HCT116 (cell line): ENCODE measurements at regions not wholly inside any gene's neighbourhood (a gene's known extent, or its start where the extent isn't known, plus 50 kb on each side); places are given as distances from the start of the nearest gene placed in this dataset.

ENCODE experiments used
- ATAC-seq: fragments of 200-7000 bp; cut with Tn5 transposase; 2 replicates; pipeline ENCODE4 v1.9.1; 2020; ENCODE audit warnings: mild to moderate bottlenecking, moderate library complexity
- BruUV-seq: library from RNA; stranded (reverse); fragments of 400-500 nt; replicated peaks from 2 replicates; lab custom pipeline; 2021; lab: Mats Ljungman, UMichigan
- CTCF ChIA-PET: fragments of 300-600 bp; sonication (Branson Sonifier 250); formaldehyde crosslinking; loops from one replicate; lab custom pipeline; 2021; ENCODE audit warnings: antibody characterized with exemption; lab: Charles Lee
- POLR2A ChIA-PET: fragments of 300-600, 350-600 bp; sonication (Branson Sonifier 250); formaldehyde crosslinking; loops from one replicate; lab custom pipeline; 2021; ENCODE audit warnings: antibody characterized with exemption; lab: Charles Lee
- RAD21 ChIA-PET, 2 experiments: fragments of 300-600 bp; sonication (Branson Sonifier 250); formaldehyde crosslinking; loops; one replicate each; lab custom pipeline; 2023; ENCODE audit warnings: low total read pairs in 2 of 2; ENCODE audit not compliant: uncharacterized antibody in 2 of 2, unreplicated experiment in 2 of 2, low non-redundant PET in 1 of 2; lab: Charles Lee
- DNase-seq: peaks from one replicate; pipeline ENCODE4 v3.0.0-alpha.2; 2010; ENCODE audit warnings: low read depth, low spot score
- H2AFZ ChIP-seq: fragments of 200-600 bp; shearing (Covaris generic), sonication (generic); 2 replicates; pipeline ENCODE4 v1.6.1; 2017; ENCODE audit warnings: low read depth, mixed run types, mixed read lengths, antibody characterized with exemption, low read length; ENCODE audit not compliant: poor library complexity, severe bottlenecking
- H3K27ac ChIP-seq: 2 replicates; pipeline ENCODE4 v1.5.1; 2012; ENCODE audit warnings: low read depth, low read length
- H3K27me3 ChIP-seq: fragments of 200-600 bp; sonication (generic); 2 replicates; pipeline ENCODE4 v1.6.1; 2016; ENCODE audit warnings: mixed run types, low read length, mixed read lengths; ENCODE audit not compliant: insufficient read depth
- H3K36me3 ChIP-seq, 2 experiments: fragments of 200-500 bp in 1 of 2; fragments of 200-600 bp in 1 of 2; sonication (Bioruptor generic) in 1 of 2; sonication (generic) in 1 of 2; 2 replicates each; pipeline versions ENCODE4 v1.5.1 to v1.6.1; 2014 to 2016; ENCODE audit warnings: low read length in 2 of 2, inconsistent platforms in 1 of 2, mixed read lengths in 1 of 2, mixed run types in 1 of 2; ENCODE audit not compliant: insufficient read depth in 2 of 2, control insufficient read depth in 1 of 2
- H3K4me1 ChIP-seq, 2 experiments: fragments of 200-600 bp in 1 of 2; sonication (generic) in 1 of 2; 2 replicates each; pipeline versions ENCODE4 v1.5.1 to v1.6.1; 2012 to 2017; ENCODE audit warnings: low read length in 2 of 2, inconsistent platforms in 1 of 2, mild to moderate bottlenecking in 1 of 2, mixed read lengths in 1 of 2, mixed run types in 1 of 2, moderate library complexity in 1 of 2; ENCODE audit not compliant: insufficient read depth in 2 of 2, control insufficient read depth in 1 of 2
- H3K4me2 ChIP-seq: fragments of 200-600 bp; sonication (generic); 2 replicates; pipeline ENCODE4 v1.6.1; 2017; ENCODE audit warnings: mixed run types, low read length, mixed read lengths
- H3K4me3 ChIP-seq, 2 experiments: fragments of 200-600 bp in 1 of 2; sonication (generic) in 1 of 2; replicated peaks in 1 of 2; 2 replicates each; pipeline ENCODE4 v1.5.1; 2011 to 2016; ENCODE audit warnings: low read length in 2 of 2, control low read depth in 1 of 2, low read depth in 1 of 2, mild to moderate bottlenecking in 1 of 2, mixed read lengths in 1 of 2, mixed run types in 1 of 2
- H3K79me2 ChIP-seq: fragments of 200-600 bp; sonication (generic); 2 replicates; pipeline ENCODE4 v1.6.1; 2017; ENCODE audit warnings: mild to moderate bottlenecking, mixed run types, low read length, moderate library complexity, mixed read lengths; ENCODE audit not compliant: insufficient read depth
- H3K9ac ChIP-seq: fragments of 200-600 bp; sonication (generic); 2 replicates; pipeline ENCODE4 v1.6.1; 2016; ENCODE audit warnings: low read length, mixed read lengths
- H3K9me2 ChIP-seq: fragments of 200-600 bp; sonication (generic), shearing (Covaris generic); 2 replicates; pipeline ENCODE4 v1.6.1; 2017; ENCODE audit warnings: mixed run types, mild to moderate bottlenecking, moderate library complexity; ENCODE audit not compliant: insufficient read depth
- H3K9me3 ChIP-seq, 2 experiments: fragments of 200-500 bp in 1 of 2; fragments of 200-600 bp in 1 of 2; sonication (Bioruptor generic) in 1 of 2; sonication (generic) in 1 of 2; 2 replicates each; pipeline ENCODE4 v1.6.1; 2014 to 2017; ENCODE audit warnings: low read length in 2 of 2, mixed read lengths in 2 of 2, inconsistent platforms in 1 of 2, low read depth in 1 of 2, mild to moderate bottlenecking in 1 of 2, mixed run types in 1 of 2, moderate library complexity in 1 of 2; ENCODE audit not compliant: control insufficient read depth in 1 of 2, insufficient read depth in 1 of 2
- H4K20me1 ChIP-seq: fragments of 200-600 bp; sonication (generic), shearing (Covaris generic); 2 replicates; pipeline ENCODE4 v1.6.1; 2017; ENCODE audit warnings: mixed run types, mild to moderate bottlenecking, moderate library complexity; ENCODE audit not compliant: insufficient read depth
- ATF3 ChIP-seq: IDR thresholded peaks from 2 replicates; pipeline ENCODE4 v1.6.1; 2012
- CBX3 ChIP-seq: IDR thresholded peaks from 2 replicates; pipeline ENCODE4 v1.6.1; 2012; ENCODE audit warnings: low read depth
- EGR1 ChIP-seq: IDR thresholded peaks from 2 replicates; pipeline ENCODE4 v1.6.1; 2012; ENCODE audit warnings: low read depth
- EZH2 ChIP-seq: fragments of 200-600 bp; sonication (generic); IDR thresholded peaks from 2 replicates; pipeline ENCODE4 v1.6.1; 2017; ENCODE audit warnings: antibody characterized with exemption, mixed run types
- EZH2phosphoT487 ChIP-seq: fragments of 200-600 bp; IDR thresholded peaks from 2 replicates; pipeline ENCODE4 v1.6.1; 2018; ENCODE audit warnings: antibody characterized with exemption, borderline replicate concordance
- JUND ChIP-seq: IDR thresholded peaks from 2 replicates; pipeline ENCODE4 v1.6.1; 2012
- MAX ChIP-seq: IDR thresholded peaks from 2 replicates; pipeline ENCODE4 v1.6.1; 2012
- REST ChIP-seq: IDR thresholded peaks from 2 replicates; pipeline ENCODE4 v1.6.1; 2012; ENCODE audit warnings: low read depth
- SIN3A ChIP-seq: IDR thresholded peaks from 2 replicates; pipeline ENCODE4 v1.6.1; 2012; ENCODE audit warnings: low read depth
- TCF7L2 ChIP-seq: IDR thresholded peaks from 2 replicates; pipeline ENCODE4 v1.7.0; 2011; ENCODE audit warnings: borderline replicate concordance, inconsistent platforms; ENCODE audit not compliant: insufficient read depth, insufficient read length; ENCODE audit errors: extremely low read depth
- YY1 ChIP-seq: IDR thresholded peaks from 2 replicates; pipeline ENCODE4 v1.6.1; 2011; ENCODE audit warnings: low read length, low read depth, moderate library complexity, mild to moderate bottlenecking; ENCODE audit not compliant: insufficient replicate concordance; ENCODE audit errors: extremely low read depth
- ZBTB33 ChIP-seq: IDR thresholded peaks from 2 replicates; pipeline ENCODE4 v1.6.1; 2011; ENCODE audit warnings: mild to moderate bottlenecking, low read length, moderate library complexity; ENCODE audit not compliant: insufficient replicate concordance; ENCODE audit errors: extremely low read depth
- ZFX ChIP-seq: fragments of 450-650 bp; IDR thresholded peaks from 2 replicates; pipeline ENCODE4 v1.6.1; 2017
- ZNF274 ChIP-seq: fragments of 200-500 bp; sonication (Bioruptor generic); IDR thresholded peaks from 2 replicates; pipeline ENCODE4 v1.6.1; 2014; ENCODE audit warnings: mild to moderate bottlenecking, low read depth, low read length, inconsistent platforms
- intact Hi-C: fragments of 100-400 bp; cut with micrococcal nuclease; formaldehyde crosslinking; loops from 2 replicates; pipeline ENCODE4 v1.10.0; 2022

- Histone ChIP-seq H3K9me2 (no peaks in the 10 kb centered on the region), H3K9me3 (no peaks in the 10 kb centered on the region), H3K4me2 (no peak overlapping the region), H3K27me3 (no peaks in the 10 kb centered on the region), H3K27ac (no peak overlapping the region), H3K36me3 (no peaks in the 10 kb centered on the region), H3K9ac (no peak overlapping the region), H3K4me3 (no peak overlapping the region), H3K4me1 (no peaks in the 10 kb centered on the region), H4K20me1 (no peaks in the 10 kb centered on the region), H2AFZ (no peak overlapping the region), H3K79me2 (no peaks in the 10 kb centered on the region)
- ChIA-PET POLR2A (no interaction called here), CTCF (no interaction called here), RAD21 (no interaction called here)
- BruUV-seq: no TSS peak
- no peak for TF ChIP-seq CBX3
- no peak for TF ChIP-seq ZNF274
- no peak for TF ChIP-seq ZBTB33
- no peak for TF ChIP-seq REST
- no peak for TF ChIP-seq ZFX
- TF ChIP-seq TCF7L2: no peak
- TF ChIP-seq JUND: no peak
- TF ChIP-seq ATF3: no peak
- no peak for TF ChIP-seq EZH2phosphoT487
- no peak for TF ChIP-seq EGR1
- no peak for TF ChIP-seq YY1
- no peak for TF ChIP-seq EZH2
- no peak for TF ChIP-seq MAX
- no peak for TF ChIP-seq SIN3A
- intact Hi-C loops: loop anchor here (10.0 kb wide), 1 partner anchor 729 kb away; no protein-coding TSS in a partner anchor
- no peak for ATAC-seq
- DNase-seq: no peak
Measured at GRCh38 chr1:14115976-14116375, 416.0 kb downstream of the PRDM2 start.
